HEK293T (cell line): ENCODE measurements at regions not wholly inside any gene's neighbourhood (a gene's known extent, or its start where the extent isn't known, plus 50 kb on each side); places are given as distances from the start of the nearest gene placed in this dataset.

Experiments
- CTCF ChIA-PET: fragments of 350-600 bp; formaldehyde crosslinking; extraction: SDS; loops from one replicate; lab custom pipeline; 2021; ENCODE audit warnings: antibody characterized with exemption, inconsistent platforms; lab: Yijun Ruan, JAX
- POLR2A ChIA-PET: fragments of 350-600 bp; formaldehyde crosslinking; extraction: SDS; loops from one replicate; lab custom pipeline; 2020; ENCODE audit warnings: antibody characterized with exemption, inconsistent platforms; lab: Yijun Ruan, JAX
- DNase-seq: peaks from one replicate; pipeline ENCODE4 v3.0.0; 2012; ENCODE audit warnings: mixed read lengths; ENCODE audit errors: extremely low spot score
- ARNT ChIP-seq: fragments of 450-650 bp; IDR thresholded peaks from 2 replicates; pipeline ENCODE4 v1.6.1; 2017; ENCODE audit warnings: mild to moderate bottlenecking
- BHLHE40 ChIP-seq: fragments of 450-650 bp; IDR thresholded peaks from 2 replicates; pipeline ENCODE4 v1.6.1; 2016; ENCODE audit warnings: mild to moderate bottlenecking, moderate library complexity, borderline replicate concordance
- CTBP1 ChIP-seq: fragments of 450-650 bp; IDR thresholded peaks from 2 replicates; pipeline ENCODE4 v1.6.1; 2016; ENCODE audit warnings: borderline replicate concordance
- FOXA1 ChIP-seq: fragments of 450-650 bp; IDR thresholded peaks from 2 replicates; pipeline ENCODE4 v1.6.1; 2016; ENCODE audit warnings: mild to moderate bottlenecking
- FOXK2 ChIP-seq: fragments of 450-650 bp; IDR thresholded peaks from 2 replicates; pipeline ENCODE4 v1.6.1; 2016; ENCODE audit warnings: mild to moderate bottlenecking
- FOXM1 ChIP-seq: fragments of 450-650 bp; IDR thresholded peaks from 2 replicates; pipeline ENCODE4 v1.6.1; 2017; ENCODE audit warnings: mild to moderate bottlenecking, borderline replicate concordance
- HDGF ChIP-seq: fragments of 450-650 bp; IDR thresholded peaks from 2 replicates; pipeline ENCODE4 v1.6.1; 2017; ENCODE audit warnings: antibody characterized with exemption, borderline replicate concordance
- L3MBTL2 ChIP-seq: fragments of 450-650 bp; conservative IDR thresholded peaks from 2 replicates; pipeline ENCODE4 v1.6.1; 2016; ENCODE audit warnings: mild to moderate bottlenecking
- LEF1 ChIP-seq: fragments of 450-650 bp; IDR thresholded peaks from 2 replicates; pipeline ENCODE4 v1.6.1; 2017; ENCODE audit warnings: mild to moderate bottlenecking, borderline replicate concordance
- NFRKB ChIP-seq: fragments of 450-650 bp; IDR thresholded peaks from 2 replicates; pipeline ENCODE4 v1.6.1; 2016; ENCODE audit warnings: mild to moderate bottlenecking, moderate library complexity
- PKNOX1 ChIP-seq: fragments of 450-650 bp; IDR thresholded peaks from 2 replicates; pipeline ENCODE4 v1.6.1; 2016
- SP1 ChIP-seq: fragments of 450-650 bp; IDR thresholded peaks from 2 replicates; pipeline ENCODE4 v1.6.1; 2017
- SUZ12 ChIP-seq: fragments of 450-650 bp; IDR thresholded peaks from 2 replicates; pipeline ENCODE4 v1.6.1; 2016; ENCODE audit warnings: mild to moderate bottlenecking
- TARDBP ChIP-seq: fragments of 450-650 bp; IDR thresholded peaks from 2 replicates; pipeline ENCODE4 v1.6.1; 2016
- ZNF384 ChIP-seq: fragments of 450-650 bp; IDR thresholded peaks from 2 replicates; pipeline ENCODE4 v1.6.1; 2016

DNA sequence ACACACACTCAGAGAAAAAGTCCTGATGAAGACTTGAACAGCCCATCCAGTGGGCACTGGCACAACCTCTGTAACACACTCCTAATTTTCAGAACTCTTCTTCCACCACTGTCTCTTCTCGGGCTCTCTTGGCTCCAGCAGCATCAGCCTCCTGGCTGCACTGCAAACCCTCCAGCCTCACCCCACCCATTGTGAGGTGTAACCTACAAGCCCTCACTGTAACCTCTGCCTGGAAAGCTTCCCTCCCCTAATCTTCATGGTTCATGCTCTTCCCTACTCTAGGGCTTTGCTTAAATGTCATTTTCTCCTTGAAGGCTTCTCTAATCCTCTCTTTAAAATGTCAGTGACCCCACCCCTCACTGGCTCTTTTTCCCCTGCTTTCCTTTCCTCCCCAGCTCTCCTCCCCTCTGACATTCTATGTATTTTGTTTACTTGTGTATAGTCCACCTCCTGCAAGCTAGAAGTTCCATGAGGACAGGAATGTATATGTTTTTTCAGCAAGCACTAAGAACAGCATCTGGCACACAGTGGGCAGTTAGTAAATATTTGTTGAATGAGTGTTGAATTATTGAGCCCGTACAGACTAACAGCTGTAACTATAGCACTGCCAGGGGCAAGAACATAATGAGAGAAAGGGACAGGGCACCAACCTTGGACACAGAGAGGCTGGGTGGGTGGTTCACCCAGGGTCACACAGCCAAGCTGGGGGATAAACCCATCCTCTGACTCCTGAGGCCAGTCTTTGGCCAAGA is 76.4 kb downstream of the ESM1 start:
- no peak for DNase-seq
- TF ChIP-seq L3MBTL2 (no peak), FOXK2 (no peak), HDGF (no peak), SP1 (no peak), NFRKB (no peak), ARNT (no peak), SUZ12 (no peak), PKNOX1 (no peak), LEF1 (no peak)
- ChIA-PET POLR2A (no interaction called here), CTCF (interaction anchor here (1.7 kb wide), 1 partner anchor 251 kb away, joined by 7 read pairs; the partner anchor contains the start of gene GPX8)

DNA sequence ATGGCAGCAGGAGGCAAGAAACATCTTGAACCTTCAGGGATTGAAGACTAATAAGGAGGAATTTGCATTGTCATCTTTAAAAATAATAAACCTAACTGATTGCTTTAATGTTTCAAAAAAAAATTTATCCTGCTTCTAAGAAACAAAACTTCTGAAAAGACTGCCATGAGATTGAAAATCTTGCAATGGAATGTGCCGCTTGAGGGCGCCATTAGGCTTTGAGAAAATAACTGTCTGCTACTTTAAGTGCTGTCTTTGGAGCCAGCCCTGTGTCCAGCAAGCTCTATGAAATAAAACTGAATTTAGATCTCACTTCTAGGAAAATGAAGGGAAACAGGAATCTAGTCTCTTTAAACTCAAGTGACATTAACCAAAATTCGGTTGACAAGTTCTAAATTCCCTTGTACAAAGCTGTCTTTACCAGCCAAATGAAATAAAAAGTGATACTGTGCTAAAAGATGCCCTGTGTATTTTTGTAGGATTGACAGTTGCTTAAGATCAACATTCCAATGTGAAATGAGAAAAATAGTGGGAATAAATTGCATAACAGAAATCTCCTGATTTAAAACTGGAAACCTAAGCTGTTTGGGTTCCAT is 79.4 kb downstream of the ESM1 start:
- CTCF ChIA-PET: interaction anchor here (0.6 to 3.2 kb wide), 8 partner anchors 21 to 424 kb away, joined by 3 to 18 read pairs (median 4); partner anchors contain the start of gene GPX8
- POLR2A ChIA-PET: interaction anchor here (1.3 kb wide), 1 partner anchor 254 kb away, joined by 4 read pairs; the partner anchor contains the start of gene GPX8
- DNase-seq: peak; percentile 53
- TF ChIP-seq ARNT (no peak), FOXM1 (no peak), PKNOX1 (no peak), CTBP1 (no peak), BHLHE40 (no peak), L3MBTL2 (no peak), NFRKB (no peak)

GRCh38 chr5:54905246-54905795 is 80.1 kb downstream of the ESM1 start:
- TF ChIP-seq LEF1 (no peak), CTBP1 (no peak), TARDBP (no peak), SUZ12 (no peak), HDGF (no peak), ZNF384 (no peak), FOXA1 (no peak), L3MBTL2 (no peak), NFRKB (no peak), BHLHE40 (no peak), SP1 (no peak), PKNOX1 (no peak)
- no peak for DNase-seq
- ChIA-PET CTCF (interaction anchor here (1.1 to 3.2 kb wide), 5 partner anchors 10 to 254 kb away, joined by 3 to 18 read pairs (median 8); partner anchors contain the start of gene GPX8), POLR2A (interaction anchor here (1.3 kb wide), 1 partner anchor 254 kb away, joined by 4 read pairs; the partner anchor contains the start of gene GPX8)

- ChIA-PET CTCF (interaction anchor here (0.5 to 3.2 kb wide), 4 partner anchors 9 to 255 kb away, joined by 3 to 18 read pairs (median 4); partner anchors contain the start of gene GPX8), POLR2A (no interaction called here)
- peak; percentile 55 for DNase-seq
- TF ChIP-seq HDGF (no peak), SUZ12 (no peak), SP1 (no peak), NFRKB (no peak)
Measured at GRCh38 chr5:54904425-54904824, 81.0 kb downstream of the ESM1 start.

GRCh38 chr5:54902791-54903473 is 82.5 kb downstream of the ESM1 start:
- POLR2A ChIA-PET: no interaction called here
- no peak for DNase-seq
- TF ChIP-seq ARNT: no peak
- no peak for TF ChIP-seq PKNOX1
- no peak for TF ChIP-seq CTBP1
- no peak for TF ChIP-seq SUZ12
- CTCF ChIA-PET: no interaction called here
